ENCODE measurements at regions not wholly inside any gene's neighbourhood (a gene's known extent, or its start where the extent isn't known, plus 50 kb on each side); places are given as distances from the start of the nearest gene placed in this dataset.

DNA sequence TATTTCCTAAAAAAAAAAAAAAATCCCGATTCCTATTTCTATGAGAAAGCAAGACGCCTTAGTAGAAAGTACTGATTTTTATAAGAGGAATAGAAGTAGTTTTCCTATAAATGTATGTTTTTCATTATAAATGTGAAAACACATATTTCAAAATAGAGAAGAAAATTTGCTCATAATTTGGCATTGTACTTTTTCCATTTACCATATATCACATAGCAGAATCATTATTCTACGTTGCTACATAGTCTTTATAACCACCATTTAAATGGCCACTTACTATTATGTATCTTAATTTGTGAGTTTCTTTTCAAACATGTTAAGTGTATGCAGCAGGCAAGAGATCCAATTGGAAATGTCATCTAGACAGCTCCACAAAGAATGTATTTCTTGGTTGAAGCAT, 99.0 kb downstream of the CCDC34 start:
- H2BK15ac ChIP-seq (replicated peaks; ENCODE audit: low read depth): no peak overlapping the region
- no peak overlapping the region for H2BK120ac ChIP-seq (ENCODE audit: low read depth, low read length)
- no peaks in the 10 kb centered on the region for H3K27me3 ChIP-seq (ENCODE audit: insufficient read depth, low read length, poor library complexity)
- H2BK5ac ChIP-seq (ENCODE audit: low read length): no peak overlapping the region
- H4K5ac ChIP-seq (ENCODE audit: low read length): no peak overlapping the region
- no peak overlapping the region for H3K18ac ChIP-seq (ENCODE audit: low read length)
- no peak overlapping the region for H3K27ac ChIP-seq (ENCODE audit: low read depth, low read length)
- H3K4me2 ChIP-seq (ENCODE audit: low read length): no peak overlapping the region
- no peaks in the 10 kb centered on the region for H3K79me1 ChIP-seq (ENCODE audit: low read length)
- no peak for DNase-seq
- H3K23ac ChIP-seq (ENCODE audit: low read length): no peak overlapping the region
- H3K4me3 ChIP-seq (ENCODE audit: low read length): no peak overlapping the region
- no peak overlapping the region for H3K4ac ChIP-seq (ENCODE audit: low read depth, low read length)
- no peak overlapping the region for H3K9ac ChIP-seq (ENCODE audit: low read length)
- no peaks in the 10 kb centered on the region for H3K79me2 ChIP-seq (ENCODE audit: control insufficient read depth, insufficient read depth, low read length)
- H3K36me3 ChIP-seq (ENCODE audit: control insufficient read depth, insufficient read depth, low read length): no peaks in the 10 kb centered on the region
- no peak overlapping the region for H4K8ac ChIP-seq (ENCODE audit: low read depth, low read length)
- H3K4me1 ChIP-seq (ENCODE audit: control insufficient read depth, low read depth, low read length): no peaks in the 10 kb centered on the region
- no peak overlapping the region for H2AK5ac ChIP-seq (ENCODE audit: low read length)
- no peak overlapping the region for H3K56ac ChIP-seq (ENCODE audit: low read length)
- WGBS (ENCODE audit: extremely low coverage, insufficient coverage, low lambda C conversion rate): no CpG with 5 or more reads among the region's 3 CpGs

DNA sequence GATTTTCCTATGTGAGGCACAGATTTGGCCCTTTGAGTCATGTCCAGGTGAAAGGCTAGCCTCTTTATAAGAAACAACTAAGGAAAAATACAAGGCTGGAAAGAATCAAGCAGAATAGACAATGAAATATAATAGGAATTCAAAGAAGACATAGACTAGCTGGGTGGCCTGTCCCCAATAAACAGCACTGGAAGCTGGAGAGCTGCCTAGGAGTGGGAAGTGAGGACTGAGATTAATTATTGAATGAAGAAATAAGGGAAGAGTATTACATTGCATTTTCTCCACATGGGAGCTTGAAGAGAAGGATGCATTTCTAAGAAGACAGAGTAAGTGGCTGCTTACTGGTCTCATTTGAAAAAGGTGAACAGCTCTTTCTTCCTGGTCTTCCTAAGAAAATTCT, 100.0 kb downstream of the CCDC34 start:
- no peak overlapping the region for H3K4me2 ChIP-seq (ENCODE audit: low read length)
- no peak overlapping the region for H3K4me3 ChIP-seq (ENCODE audit: low read length)
- no peak overlapping the region for H2BK120ac ChIP-seq (ENCODE audit: low read depth, low read length)
- H3K79me2 ChIP-seq (ENCODE audit: control insufficient read depth, insufficient read depth, low read length): no peaks in the 10 kb centered on the region
- no peaks in the 10 kb centered on the region for H3K36me3 ChIP-seq (ENCODE audit: control insufficient read depth, insufficient read depth, low read length)
- no peak overlapping the region for H2AK5ac ChIP-seq (ENCODE audit: low read length)
- no peak overlapping the region for H4K8ac ChIP-seq (ENCODE audit: low read depth, low read length)
- no peak overlapping the region for H3K23ac ChIP-seq (ENCODE audit: low read length)
- no peak overlapping the region for H3K56ac ChIP-seq (ENCODE audit: low read length)
- H3K18ac ChIP-seq (ENCODE audit: low read length): no peak overlapping the region
- no peak overlapping the region for H2BK5ac ChIP-seq (ENCODE audit: low read length)
- DNase-seq: no peak
- no peak overlapping the region for H3K9ac ChIP-seq (ENCODE audit: low read length)
- H3K4ac ChIP-seq (ENCODE audit: low read depth, low read length): no peak overlapping the region
- no peak overlapping the region for H4K5ac ChIP-seq (ENCODE audit: low read length)
- no peak overlapping the region for H3K27ac ChIP-seq (ENCODE audit: low read depth, low read length)
- H3K27me3 ChIP-seq (ENCODE audit: insufficient read depth, low read length, poor library complexity): no peaks in the 10 kb centered on the region
- no peaks in the 10 kb centered on the region for H3K79me1 ChIP-seq (ENCODE audit: low read length)
- H3K4me1 ChIP-seq (ENCODE audit: control insufficient read depth, low read depth, low read length): no peaks in the 10 kb centered on the region
- H2BK15ac ChIP-seq (replicated peaks; ENCODE audit: low read depth): no peak overlapping the region

- Histone ChIP-seq H3K23ac (ENCODE audit: low read length) (no peak overlapping the region), H2BK5ac (ENCODE audit: low read length) (no peak overlapping the region), H4K5ac (ENCODE audit: low read length) (no peak overlapping the region), H3K4me1 (ENCODE audit: control insufficient read depth, low read depth, low read length) (no peaks in the 10 kb centered on the region), H3K4ac (ENCODE audit: low read depth, low read length) (no peak overlapping the region), H3K27me3 (ENCODE audit: insufficient read depth, low read length, poor library complexity) (no peaks in the 10 kb centered on the region), H3K79me1 (ENCODE audit: low read length) (no peaks in the 10 kb centered on the region), H3K56ac (ENCODE audit: low read length) (no peak overlapping the region), H4K8ac (ENCODE audit: low read depth, low read length) (no peak overlapping the region), H2AK5ac (ENCODE audit: low read length) (no peak overlapping the region), H3K27ac (ENCODE audit: low read depth, low read length) (no peak overlapping the region), H3K36me3 (ENCODE audit: control insufficient read depth, insufficient read depth, low read length) (no peaks in the 10 kb centered on the region), H2BK15ac (replicated peaks; ENCODE audit: low read depth) (no peak overlapping the region), H3K18ac (ENCODE audit: low read length) (no peak overlapping the region), H3K4me3 (ENCODE audit: low read length) (no peak overlapping the region), H3K9ac (ENCODE audit: low read length) (no peak overlapping the region), H3K79me2 (ENCODE audit: control insufficient read depth, insufficient read depth, low read length) (no peaks in the 10 kb centered on the region), H3K4me2 (ENCODE audit: low read length) (no peak overlapping the region), H2BK120ac (ENCODE audit: low read depth, low read length) (no peak overlapping the region)
- no peak for DNase-seq
These were observed 107.6 kb downstream of the CCDC34 start for GRCh38 chr11:27255447-27255828.

GRCh38 chr11:27254744-27255446, 108.1 kb downstream of the CCDC34 start:
- Histone ChIP-seq H3K4me3 (ENCODE audit: low read length) (no peak overlapping the region), H2AK5ac (ENCODE audit: low read length) (no peak overlapping the region), H3K9ac (ENCODE audit: low read length) (no peak overlapping the region), H2BK5ac (ENCODE audit: low read length) (no peak overlapping the region), H3K23ac (ENCODE audit: low read length) (no peak overlapping the region), H3K27me3 (ENCODE audit: insufficient read depth, low read length, poor library complexity) (no peaks in the 10 kb centered on the region), H3K18ac (ENCODE audit: low read length) (no peak overlapping the region), H3K27ac (ENCODE audit: low read depth, low read length) (no peak overlapping the region), H3K36me3 (ENCODE audit: control insufficient read depth, insufficient read depth, low read length) (no peaks in the 10 kb centered on the region), H3K79me1 (ENCODE audit: low read length) (no peaks in the 10 kb centered on the region), H3K4ac (ENCODE audit: low read depth, low read length) (no peak overlapping the region), H3K56ac (ENCODE audit: low read length) (no peak overlapping the region), H2BK15ac (replicated peaks; ENCODE audit: low read depth) (no peak overlapping the region), H2BK120ac (ENCODE audit: low read depth, low read length) (no peak overlapping the region), H4K8ac (ENCODE audit: low read depth, low read length) (no peak overlapping the region), H4K5ac (ENCODE audit: low read length) (no peak overlapping the region), H3K4me1 (ENCODE audit: control insufficient read depth, low read depth, low read length) (no peaks in the 10 kb centered on the region), H3K4me2 (ENCODE audit: low read length) (no peak overlapping the region), H3K79me2 (ENCODE audit: control insufficient read depth, insufficient read depth, low read length) (no peaks in the 10 kb centered on the region)
- WGBS (ENCODE audit: extremely low coverage, insufficient coverage, low lambda C conversion rate): no CpG with 5 or more reads among the region's 1 CpG
- no peak for DNase-seq

DNA sequence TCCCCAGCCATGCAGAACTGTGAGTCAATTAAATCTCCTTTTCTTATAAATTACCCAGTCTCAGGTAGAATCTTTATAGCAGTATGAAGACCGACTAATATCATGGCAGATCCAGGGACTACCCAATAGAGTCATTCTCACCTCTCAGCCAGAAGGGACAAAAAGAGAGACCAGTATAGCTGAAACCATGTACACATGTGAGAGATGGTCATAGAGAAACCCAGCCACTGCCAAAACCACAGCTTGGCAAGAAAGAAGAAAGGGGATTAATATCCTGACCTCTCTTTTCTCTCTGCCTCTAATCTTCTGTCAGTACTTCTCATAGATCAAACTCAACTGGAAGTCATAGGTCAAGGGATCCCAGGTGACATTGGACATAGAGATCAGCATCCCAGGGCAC, 109.8 kb downstream of the CCDC34 start:
- no peak overlapping the region for H2BK120ac ChIP-seq (ENCODE audit: low read depth, low read length)
- no peak overlapping the region for H4K8ac ChIP-seq (ENCODE audit: low read depth, low read length)
- H3K4me2 ChIP-seq (ENCODE audit: low read length): no peak overlapping the region
- H3K79me1 ChIP-seq (ENCODE audit: low read length): no peaks in the 10 kb centered on the region
- H3K27me3 ChIP-seq (ENCODE audit: insufficient read depth, low read length, poor library complexity): no peaks in the 10 kb centered on the region
- no peak overlapping the region for H3K18ac ChIP-seq (ENCODE audit: low read length)
- no peak overlapping the region for H3K23ac ChIP-seq (ENCODE audit: low read length)
- no CpG with 5 or more reads among the region's 1 CpG for WGBS (ENCODE audit: extremely low coverage, insufficient coverage, low lambda C conversion rate)
- no peak overlapping the region for H2BK5ac ChIP-seq (ENCODE audit: low read length)
- H3K56ac ChIP-seq (ENCODE audit: low read length): no peak overlapping the region
- H4K5ac ChIP-seq (ENCODE audit: low read length): no peak overlapping the region
- H2AK5ac ChIP-seq (ENCODE audit: low read length): no peak overlapping the region
- H3K4me1 ChIP-seq (ENCODE audit: control insufficient read depth, low read depth, low read length): peaks cover 3% of the 10 kb centered on the region
- no peaks in the 10 kb centered on the region for H3K79me2 ChIP-seq (ENCODE audit: control insufficient read depth, insufficient read depth, low read length)
- no peak overlapping the region for H3K9ac ChIP-seq (ENCODE audit: low read length)
- H3K4ac ChIP-seq (ENCODE audit: low read depth, low read length): no peak overlapping the region
- no peak overlapping the region for H3K27ac ChIP-seq (ENCODE audit: low read depth, low read length)
- DNase-seq: no peak
- no peak overlapping the region for H3K4me3 ChIP-seq (ENCODE audit: low read length)
- H2BK15ac ChIP-seq (replicated peaks; ENCODE audit: low read depth): no peak overlapping the region
- no peaks in the 10 kb centered on the region for H3K36me3 ChIP-seq (ENCODE audit: control insufficient read depth, insufficient read depth, low read length)

GRCh38 chr11:27250867-27251665, 111.9 kb downstream of the CCDC34 start:
- H3K9ac ChIP-seq (ENCODE audit: low read length): no peak overlapping the region
- no peak overlapping the region for H2BK5ac ChIP-seq (ENCODE audit: low read length)
- H2BK15ac ChIP-seq (replicated peaks; ENCODE audit: low read depth): no peak overlapping the region
- no peak for DNase-seq
- no peak overlapping the region for H4K8ac ChIP-seq (ENCODE audit: low read depth, low read length)
- H3K56ac ChIP-seq (ENCODE audit: low read length): no peak overlapping the region
- no peaks in the 10 kb centered on the region for H3K36me3 ChIP-seq (ENCODE audit: control insufficient read depth, insufficient read depth, low read length)
- no peak overlapping the region for H2BK120ac ChIP-seq (ENCODE audit: low read depth, low read length)
- peaks cover 7% of the 10 kb centered on the region for H3K4me1 ChIP-seq (ENCODE audit: control insufficient read depth, low read depth, low read length)
- no peak overlapping the region for H3K18ac ChIP-seq (ENCODE audit: low read length)
- H3K4me3 ChIP-seq (ENCODE audit: low read length): no peak overlapping the region
- no peaks in the 10 kb centered on the region for H3K79me2 ChIP-seq (ENCODE audit: control insufficient read depth, insufficient read depth, low read length)
- no peak overlapping the region for H3K4ac ChIP-seq (ENCODE audit: low read depth, low read length)
- no peak overlapping the region for H3K23ac ChIP-seq (ENCODE audit: low read length)
- H3K27ac ChIP-seq (ENCODE audit: low read depth, low read length): no peak overlapping the region
- H3K27me3 ChIP-seq (ENCODE audit: insufficient read depth, low read length, poor library complexity): no peaks in the 10 kb centered on the region
- no peak overlapping the region for H2AK5ac ChIP-seq (ENCODE audit: low read length)
- H3K79me1 ChIP-seq (ENCODE audit: low read length): no peaks in the 10 kb centered on the region
- H4K5ac ChIP-seq (ENCODE audit: low read length): no peak overlapping the region
- no peak overlapping the region for H3K4me2 ChIP-seq (ENCODE audit: low read length)
- WGBS (ENCODE audit: extremely low coverage, insufficient coverage, low lambda C conversion rate): no CpG with 5 or more reads among the region's 5 CpGs

All from mesendoderm (in vitro differentiated cells).